Peyer's patch (tissue), 4 donors: ENCODE measurements at regions not wholly inside any gene's neighbourhood (a gene's known extent, or its start where the extent isn't known, plus 50 kb on each side); places are given as distances from the start of the nearest gene placed in this dataset.

Source experiments
- DNase-seq, 3 donors: peaks; one replicate each; pipeline ENCODE4 v3.0.0-alpha.2; 2017 to 2019
- H3K27ac ChIP-seq, 4 donors: fragments of 200-600 bp; sonication (generic); one replicate each; pipeline ENCODE4 v1.5.1; 2016 to 2019
- H3K27me3 ChIP-seq, 2 donors: fragments of 200-600 bp; sonication (generic); one replicate each; pipeline ENCODE4 v1.5.1; 2019
- H3K36me3 ChIP-seq, 3 donors: fragments of 200-600 bp; sonication (generic); one replicate each; pipeline ENCODE4 v1.5.1; 2016 to 2019
- H3K4me1 ChIP-seq, 4 donors: fragments of 200-600 bp; sonication (generic); one replicate each; pipeline ENCODE4 v1.5.1; 2016 to 2019
- H3K4me3 ChIP-seq, 4 donors: fragments of 200-600 bp; sonication (generic); 1 replicate in 3 of 4; 2 replicates in 1 of 4; pipeline ENCODE4 v1.5.1; 2016 to 2019; ENCODE audit warnings: mild to moderate bottlenecking in 1 of 4
- H3K9me3 ChIP-seq, 4 donors: fragments of 200-600 bp; sonication (generic); one replicate each; pipeline ENCODE4 v1.5.1; 2016 to 2019; ENCODE audit warnings: mild to moderate bottlenecking in 1 of 4
- POLR2A ChIP-seq, 2 donors: fragments of 450-650 bp; IDR thresholded peaks; one replicate each; pipeline ENCODE4 v1.5.1; 2017; ENCODE audit warnings: antibody characterized with exemption in 2 of 2, mild to moderate bottlenecking in 2 of 2, moderate library complexity in 2 of 2
- TF ChIP-seq, protein P1 (sequence below), 6 experiments: fragments of 450-650 bp in 4 of 6; fragments of 200-600 bp in 2 of 6; sonication (generic) in 1 of 6; IDR thresholded peaks; one replicate each; pipeline ENCODE4 v1.5.1; 2017 to 2019; ENCODE audit warnings: antibody characterized with exemption in 6 of 6, mild to moderate bottlenecking in 3 of 6, moderate library complexity in 1 of 6

GRCh38 chr17:77011173-77012011, 129.4 kb upstream of the SEC14L1 start:
- peak in 2 of 3 donors; percentile 49 to 74 for DNase-seq
- Histone ChIP-seq H3K27me3 (no peaks in the 10 kb centered on the region), H3K27ac (no peak overlapping the region), H3K4me1 (no peaks in the 10 kb centered on the region), H3K4me3 (no peak overlapping the region), H3K36me3 (no peaks in the 10 kb centered on the region), H3K9me3 (no peaks in the 10 kb centered on the region)
- TF ChIP-seq, protein P1, sequence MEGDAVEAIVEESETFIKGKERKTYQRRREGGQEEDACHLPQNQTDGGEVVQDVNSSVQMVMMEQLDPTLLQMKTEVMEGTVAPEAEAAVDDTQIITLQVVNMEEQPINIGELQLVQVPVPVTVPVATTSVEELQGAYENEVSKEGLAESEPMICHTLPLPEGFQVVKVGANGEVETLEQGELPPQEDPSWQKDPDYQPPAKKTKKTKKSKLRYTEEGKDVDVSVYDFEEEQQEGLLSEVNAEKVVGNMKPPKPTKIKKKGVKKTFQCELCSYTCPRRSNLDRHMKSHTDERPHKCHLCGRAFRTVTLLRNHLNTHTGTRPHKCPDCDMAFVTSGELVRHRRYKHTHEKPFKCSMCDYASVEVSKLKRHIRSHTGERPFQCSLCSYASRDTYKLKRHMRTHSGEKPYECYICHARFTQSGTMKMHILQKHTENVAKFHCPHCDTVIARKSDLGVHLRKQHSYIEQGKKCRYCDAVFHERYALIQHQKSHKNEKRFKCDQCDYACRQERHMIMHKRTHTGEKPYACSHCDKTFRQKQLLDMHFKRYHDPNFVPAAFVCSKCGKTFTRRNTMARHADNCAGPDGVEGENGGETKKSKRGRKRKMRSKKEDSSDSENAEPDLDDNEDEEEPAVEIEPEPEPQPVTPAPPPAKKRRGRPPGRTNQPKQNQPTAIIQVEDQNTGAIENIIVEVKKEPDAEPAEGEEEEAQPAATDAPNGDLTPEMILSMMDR (IDR thresholded peaks at IDR 0.05): peak in 5 of 6 experiments; percentile 26 to 62 (median 54)
- no peak for TF ChIP-seq POLR2A (IDR thresholded peaks at IDR 0.05)

DNA sequence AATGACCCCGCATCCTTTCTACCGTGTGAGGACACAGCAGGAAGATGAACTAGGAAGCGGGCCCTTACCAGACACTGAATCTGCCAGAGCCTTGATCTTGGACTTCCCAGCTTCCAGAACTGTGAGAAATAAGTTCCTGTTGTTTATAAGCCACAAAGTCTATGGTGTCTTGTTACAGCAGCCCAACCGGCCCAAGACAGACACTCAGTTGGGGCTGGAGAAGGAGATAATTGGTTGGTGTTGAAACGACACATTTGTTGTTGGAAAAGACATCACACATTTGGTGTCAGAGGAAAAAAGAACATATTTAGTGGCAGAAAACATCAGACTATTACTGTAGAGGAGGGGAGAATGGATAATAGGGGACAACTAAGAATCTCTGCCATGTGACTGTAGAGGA, 122.3 kb upstream of the SEC14L1 start:
- peaks cover 0 to 6% (median 0%) of the 10 kb centered on the region in 4 donors for H3K9me3 ChIP-seq
- TF ChIP-seq, protein P1 (IDR thresholded peaks at IDR 0.05): no peak
- no peak for TF ChIP-seq POLR2A (IDR thresholded peaks at IDR 0.05)
- no peaks in the 10 kb centered on the region for H3K36me3 ChIP-seq
- no peak overlapping the region for H3K4me3 ChIP-seq
- H3K27me3 ChIP-seq: no peaks in the 10 kb centered on the region
- no peak overlapping the region for H3K27ac ChIP-seq
- H3K4me1 ChIP-seq: no peaks in the 10 kb centered on the region
- no peak for DNase-seq

- no peaks in the 10 kb centered on the region for H3K4me1 ChIP-seq
- no peak overlapping the region for H3K4me3 ChIP-seq
- TF ChIP-seq, protein P1 (IDR thresholded peaks at IDR 0.05): no peak
- TF ChIP-seq POLR2A (IDR thresholded peaks at IDR 0.05): no peak
- no peak for DNase-seq
- no peaks in the 10 kb centered on the region for H3K27me3 ChIP-seq
- H3K9me3 ChIP-seq: peaks cover 0 to 6% (median 0%) of the 10 kb centered on the region in 4 donors
- no peak overlapping the region for H3K27ac ChIP-seq
- H3K36me3 ChIP-seq: no peaks in the 10 kb centered on the region
Measured at GRCh38 chr17:77019893-77020379, 120.8 kb upstream of the SEC14L1 start.

DNA sequence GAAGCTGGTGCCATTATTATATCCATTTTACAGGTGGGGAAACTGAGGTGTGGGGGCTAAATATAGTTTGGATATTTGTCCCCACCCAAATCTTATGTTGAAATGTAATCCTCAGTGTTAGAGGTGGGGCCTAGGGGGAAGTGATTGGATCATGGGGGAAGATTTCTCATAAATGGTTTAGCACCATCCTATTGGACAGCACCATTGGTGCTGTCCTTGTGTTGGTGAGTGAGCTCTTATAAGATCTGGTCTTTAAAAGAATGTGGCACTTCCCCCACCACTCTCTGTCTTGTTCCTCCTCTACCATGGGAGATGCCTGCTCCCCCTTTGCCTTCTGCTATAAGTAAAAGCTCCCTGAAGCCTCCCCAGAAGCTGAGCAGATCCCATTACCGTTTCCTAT, 119.8 kb upstream of the SEC14L1 start:
- DNase-seq: no peak
- no peaks in the 10 kb centered on the region for H3K27me3 ChIP-seq
- H3K4me3 ChIP-seq: no peak overlapping the region
- TF ChIP-seq, protein P1 (IDR thresholded peaks at IDR 0.05): no peak
- TF ChIP-seq POLR2A (IDR thresholded peaks at IDR 0.05): no peak
- no peak overlapping the region for H3K27ac ChIP-seq
- no peaks in the 10 kb centered on the region for H3K36me3 ChIP-seq
- peaks cover 0 to 6% (median 0%) of the 10 kb centered on the region in 4 donors for H3K9me3 ChIP-seq
- H3K4me1 ChIP-seq: no peaks in the 10 kb centered on the region

- no peaks in the 10 kb centered on the region for H3K27me3 ChIP-seq
- H3K4me1 ChIP-seq: no peaks in the 10 kb centered on the region
- peaks cover 0 to 10% (median 4%) of the 10 kb centered on the region in 4 donors for H3K9me3 ChIP-seq
- TF ChIP-seq, protein P1 (IDR thresholded peaks at IDR 0.05): no peak
- no peak for TF ChIP-seq POLR2A (IDR thresholded peaks at IDR 0.05)
- no peak overlapping the region for H3K4me3 ChIP-seq
- H3K36me3 ChIP-seq: no peaks in the 10 kb centered on the region
- H3K27ac ChIP-seq: no peak overlapping the region
- no peak for DNase-seq
Measured at GRCh38 chr17:77022766-77023165, 118.0 kb upstream of the SEC14L1 start.
